GM23248 (cell line): ENCODE measurements at regions not wholly inside any gene's neighbourhood (a gene's known extent, or its start where the extent isn't known, plus 50 kb on each side); places are given as distances from the start of the nearest gene placed in this dataset.

Experiments
- EZH2 ChIP-seq: fragments of 200-600 bp; sonication (generic); IDR thresholded peaks from 2 replicates; pipeline ENCODE4 v1.6.1; 2018; ENCODE audit warnings: antibody characterized with exemption, mild to moderate bottlenecking; ENCODE audit not compliant: insufficient read depth, poor library complexity, severe bottlenecking
- EZH2phosphoT487 ChIP-seq: fragments of 200-600 bp; sonication (generic); IDR thresholded peaks from 2 replicates; pipeline ENCODE4 v1.6.1; 2018; ENCODE audit warnings: antibody characterized with exemption, moderate library complexity, mild to moderate bottlenecking, low read depth; ENCODE audit not compliant: insufficient read depth

- TF ChIP-seq EZH2 (no peak), EZH2phosphoT487 (no peak)
Observed at GRCh38 chr2:37453027-37453426, 108.6 kb downstream of the QPCT start.
